H1 (cell line): ENCODE measurements at regions not wholly inside any gene's neighbourhood (a gene's known extent, or its start where the extent isn't known, plus 50 kb on each side); places are given as distances from the start of the nearest gene placed in this dataset.

ENCODE experiments used
- CTCF ChIA-PET: fragments of 300-600 bp; sonication (Branson Sonifier 250); formaldehyde crosslinking; loops from one replicate; lab custom pipeline; 2021; ENCODE audit not compliant: partially characterized antibody; lab: Charles Lee
- POLR2A ChIA-PET: fragments of 300-600 bp; sonication (Branson Sonifier 250); formaldehyde crosslinking; loops from one replicate; lab custom pipeline; 2021; ENCODE audit warnings: inconsistent platforms; ENCODE audit not compliant: partially characterized antibody; lab: Charles Lee
- DNase-seq, 2 experiments: peaks; one replicate each; pipeline versions ENCODE4 v3.0.0 to v3.0.0-alpha.2; 2010 to 2022; ENCODE audit warnings: low spot score in 2 of 2, low read depth in 1 of 2, mixed read lengths in 1 of 2
- FAIRE-seq: peaks from 2 replicates; lab custom pipeline; 2011; peaks lifted over from hg19 to GRCh38; lab: Jason Lieb, UNC
- H2AFZ ChIP-seq: 2 replicates; pipeline ENCODE4 v1.8.1; 2012; ENCODE audit warnings: low read length, inconsistent platforms
- H2AK5ac ChIP-seq: 2 replicates; pipeline ENCODE4 v1.6.1; 2013; ENCODE audit warnings: low read depth, low read length
- H2BK120ac ChIP-seq: replicated peaks from 2 replicates; pipeline ENCODE3; 2013; ENCODE audit warnings: low read depth, low read length, inconsistent platforms
- H2BK12ac ChIP-seq: 2 replicates; pipeline ENCODE4 v1.6.1; 2013; ENCODE audit warnings: low read depth, low read length
- H2BK15ac ChIP-seq: 2 replicates; pipeline ENCODE4 v1.6.1; 2013; ENCODE audit warnings: low read length
- H2BK20ac ChIP-seq: 2 replicates; pipeline ENCODE4 v1.6.1; 2013; ENCODE audit warnings: low read length
- H2BK5ac ChIP-seq: 2 replicates; pipeline ENCODE4 v1.6.1; 2013; ENCODE audit warnings: low read depth, low read length
- H3K14ac ChIP-seq: 2 replicates; pipeline ENCODE4 v1.6.1; 2013; ENCODE audit warnings: inconsistent platforms; ENCODE audit not compliant: insufficient read length
- H3K18ac ChIP-seq: 2 replicates; pipeline ENCODE4 v1.6.1; 2013; ENCODE audit warnings: low read length; ENCODE audit errors: extremely low read depth
- H3K23ac ChIP-seq: 2 replicates; pipeline ENCODE4 v1.6.1; 2013; ENCODE audit warnings: inconsistent platforms; ENCODE audit not compliant: insufficient read length
- H3K23me2 ChIP-seq: 2 replicates; pipeline ENCODE4 v1.6.1; 2013; ENCODE audit warnings: low read depth, low read length
- H3K27ac ChIP-seq: 2 replicates; pipeline ENCODE4 v1.6.1; 2011; ENCODE audit warnings: low read depth, low read length, inconsistent platforms
- H3K27me3 ChIP-seq, 4 experiments: replicated peaks in 1 of 4; 1 replicate in 1 of 4; 2 replicates in 3 of 4; pipeline versions ENCODE4 v1.6.1 to v1.8.1; 2011 to 2013; ENCODE audit warnings: low read length in 3 of 4, mild to moderate bottlenecking in 3 of 4, inconsistent platforms in 2 of 4, mixed read lengths in 2 of 4, moderate library complexity in 1 of 4; ENCODE audit not compliant: control insufficient read depth in 3 of 4, insufficient read depth in 3 of 4; ENCODE audit errors: extremely low read depth in 1 of 4
- H3K36me3 ChIP-seq, 4 experiments: 2 replicates each; pipeline versions ENCODE4 v1.6.1 to v1.8.1; 2011 to 2013; ENCODE audit warnings: mild to moderate bottlenecking in 4 of 4, low read length in 3 of 4, moderate library complexity in 2 of 4, control low read depth in 1 of 4, inconsistent platforms in 1 of 4; ENCODE audit not compliant: insufficient read depth in 4 of 4, control insufficient read depth in 2 of 4
- H3K4ac ChIP-seq: replicated peaks from 2 replicates; pipeline ENCODE3; 2013; ENCODE audit warnings: low read length, low read depth, mixed read lengths, inconsistent platforms; ENCODE audit not compliant: insufficient read length
- H3K4me1 ChIP-seq, 4 experiments: replicated peaks in 1 of 4; 1 replicate in 1 of 4; 2 replicates in 3 of 4; pipeline versions ENCODE4 v1.6.1 to v1.8.1; 2011 to 2013; ENCODE audit warnings: low read length in 3 of 4, inconsistent platforms in 2 of 4, mixed read lengths in 1 of 4; ENCODE audit not compliant: insufficient read depth in 4 of 4, control insufficient read depth in 3 of 4
- H3K4me2 ChIP-seq, 2 experiments: 2 replicates each; pipeline versions ENCODE4 v1.6.1 to v1.8.1; 2011 to 2013; ENCODE audit warnings: low read depth in 2 of 2, low read length in 2 of 2, control low read depth in 1 of 2, inconsistent platforms in 1 of 2, mild to moderate bottlenecking in 1 of 2; ENCODE audit not compliant: insufficient read depth in 1 of 2
- H3K4me3 ChIP-seq, 4 experiments: fragments of 200-600, 300-600 bp in 1 of 4; sonication (generic), shearing (Covaris generic), sonication (Bioruptor Twin) in 1 of 4; 2 replicates each; pipeline versions ENCODE4 v1.5.1 to v1.8.1; 2011 to 2016; ENCODE audit warnings: low read length in 4 of 4, low read depth in 3 of 4, control low read depth in 2 of 4, inconsistent platforms in 2 of 4, mild to moderate bottlenecking in 2 of 4, mixed read lengths in 1 of 4, moderate library complexity in 1 of 4; ENCODE audit not compliant: insufficient read depth in 2 of 4; ENCODE audit errors: extremely low read depth in 1 of 4
- H3K56ac ChIP-seq: replicated peaks from 2 replicates; pipeline ENCODE3; 2013; ENCODE audit warnings: low read depth, mild to moderate bottlenecking, mixed read lengths, low read length, inconsistent platforms; ENCODE audit not compliant: insufficient read length
- H3K79me1 ChIP-seq: 2 replicates; pipeline ENCODE4 v1.6.1; 2013; ENCODE audit warnings: low read depth, low read length, control low read depth
- H3K79me2 ChIP-seq, 2 experiments: 2 replicates each; pipeline versions ENCODE4 v1.6.1 to v1.8.1; 2012 to 2013; ENCODE audit warnings: low read length in 2 of 2, mild to moderate bottlenecking in 2 of 2, inconsistent platforms in 1 of 2; ENCODE audit not compliant: insufficient read depth in 2 of 2, control insufficient read depth in 1 of 2
- H3K9ac ChIP-seq, 4 experiments: replicated peaks in 1 of 4; 1 replicate in 1 of 4; 2 replicates in 3 of 4; pipeline versions ENCODE4 v1.6.1 to v1.8.1; 2011 to 2013; ENCODE audit warnings: low read depth in 3 of 4, low read length in 3 of 4, control low read depth in 2 of 4, mild to moderate bottlenecking in 2 of 4, moderate library complexity in 2 of 4, inconsistent platforms in 1 of 4; ENCODE audit errors: extremely low read depth in 1 of 4
- H3K9me3 ChIP-seq, 2 experiments: 2 replicates each; pipeline versions ENCODE4 v1.6.1 to v1.8.1; 2012 to 2013; ENCODE audit warnings: mild to moderate bottlenecking in 2 of 2, moderate library complexity in 2 of 2, control low read depth in 1 of 2, inconsistent platforms in 1 of 2, low read depth in 1 of 2, low read length in 1 of 2, mixed read lengths in 1 of 2; ENCODE audit not compliant: insufficient read depth in 2 of 2
- H4K20me1 ChIP-seq, 2 experiments: replicated peaks in 1 of 2; 2 replicates each; pipeline versions ENCODE3 to v1.8.1; 2011 to 2013; ENCODE audit warnings: inconsistent platforms in 2 of 2, low read length in 2 of 2, mild to moderate bottlenecking in 1 of 2; ENCODE audit not compliant: insufficient read depth in 2 of 2, control insufficient read depth in 1 of 2
- H4K5ac ChIP-seq: 2 replicates; pipeline ENCODE4 v1.6.1; 2013; ENCODE audit warnings: low read length, low read depth, mixed read lengths, inconsistent platforms; ENCODE audit not compliant: insufficient read length
- H4K8ac ChIP-seq: 2 replicates; pipeline ENCODE4 v1.8.0; 2013; ENCODE audit warnings: mild to moderate bottlenecking, moderate library complexity, low read length, inconsistent platforms; ENCODE audit not compliant: insufficient read depth; ENCODE audit errors: extremely low read depth
- H4K91ac ChIP-seq: replicated peaks from 2 replicates; pipeline ENCODE3; 2013; ENCODE audit warnings: low read length, mixed read lengths, inconsistent platforms; ENCODE audit not compliant: insufficient read length
- BRCA1 ChIP-seq: IDR thresholded peaks from 2 replicates; pipeline ENCODE4 v1.6.1; 2012; ENCODE audit warnings: low read depth, low read length, improper control_type of control experiment
- GABPA ChIP-seq: IDR thresholded peaks from 2 replicates; pipeline ENCODE4 v1.6.1; 2011; ENCODE audit warnings: mild to moderate bottlenecking, low read length, moderate library complexity, borderline replicate concordance; ENCODE audit not compliant: insufficient read depth
- GTF2F1 ChIP-seq: IDR thresholded peaks from 2 replicates; pipeline ENCODE4 v1.6.1; 2012; ENCODE audit warnings: low read depth, low read length, improper control_type of control experiment, borderline replicate concordance
- KDM4A ChIP-seq: IDR thresholded peaks from one replicate; pipeline ENCODE4 v1.7.1; 2012; ENCODE audit warnings: low read depth, mild to moderate bottlenecking, moderate library complexity, low read length, inconsistent platforms; ENCODE audit not compliant: severe bottlenecking
- KDM5A ChIP-seq: fragments of 200-600 bp; IDR thresholded peaks from 2 replicates; pipeline ENCODE4 v1.7.1; 2012; ENCODE audit warnings: mild to moderate bottlenecking, low read length, inconsistent platforms, mixed read lengths
- NANOG ChIP-seq: IDR thresholded peaks from 2 replicates; pipeline ENCODE4 v1.6.1; 2011; ENCODE audit warnings: low read length, low read depth, mild to moderate bottlenecking, inconsistent platforms; ENCODE audit not compliant: insufficient read depth, poor library complexity, severe bottlenecking
- TAF1 ChIP-seq: IDR thresholded peaks from 2 replicates; pipeline ENCODE4 v1.6.1; 2011; ENCODE audit warnings: mild to moderate bottlenecking, low read depth, low read length
- TBP ChIP-seq: IDR thresholded peaks from 2 replicates; pipeline ENCODE4 v1.6.1; 2011; ENCODE audit warnings: low read depth, low read length, improper control_type of control experiment
- TCF12 ChIP-seq: IDR thresholded peaks from 2 replicates; pipeline ENCODE4 v1.6.1; 2011; ENCODE audit warnings: low read depth, mild to moderate bottlenecking, low read length
- ZNF274 ChIP-seq: IDR thresholded peaks from 2 replicates; pipeline ENCODE4 v1.7.0; 2012; ENCODE audit warnings: low read length, borderline replicate concordance; ENCODE audit errors: extremely low read depth
- WGBS, 2 experiments: shearing (Covaris generic) in 1 of 2; methylation state at CpG; one replicate each; pipeline versions ENCODE4 v1.1.6 to v1.1.7; 2013 to 2015; ENCODE audit warnings: low lambda C conversion rate in 2 of 2, mixed read lengths in 2 of 2, inconsistent platforms in 1 of 2, low coverage in 1 of 2, missing lambda C conversion rate in 1 of 2; ENCODE audit not compliant: insufficient replicate concordance in 2 of 2, insufficient coverage in 1 of 2, insufficient read length in 1 of 2; ENCODE audit errors: extremely low coverage in 1 of 2, missing lambda C conversion rate in 1 of 2; 5-methylcytosine and 5-hydroxymethylcytosine counted together
- TF ChIP-seq, protein P1 (sequence below), 3 experiments: IDR thresholded peaks; 1 replicate in 2 of 3; 2 replicates in 1 of 3; pipeline versions ENCODE4 v1.5.1 to v1.6.1; 2011; ENCODE audit warnings: low read length in 3 of 3, mild to moderate bottlenecking in 3 of 3, inconsistent platforms in 2 of 3, low read depth in 1 of 3, moderate library complexity in 1 of 3; ENCODE audit not compliant: insufficient read depth in 1 of 3; ENCODE audit errors: control extremely low read depth in 1 of 3
- TF ChIP-seq, protein P2 (sequence below): IDR thresholded peaks from 2 replicates; pipeline ENCODE4 v1.6.1; 2011; ENCODE audit warnings: low read depth, mild to moderate bottlenecking, low read length; ENCODE audit not compliant: insufficient read depth

DNA sequence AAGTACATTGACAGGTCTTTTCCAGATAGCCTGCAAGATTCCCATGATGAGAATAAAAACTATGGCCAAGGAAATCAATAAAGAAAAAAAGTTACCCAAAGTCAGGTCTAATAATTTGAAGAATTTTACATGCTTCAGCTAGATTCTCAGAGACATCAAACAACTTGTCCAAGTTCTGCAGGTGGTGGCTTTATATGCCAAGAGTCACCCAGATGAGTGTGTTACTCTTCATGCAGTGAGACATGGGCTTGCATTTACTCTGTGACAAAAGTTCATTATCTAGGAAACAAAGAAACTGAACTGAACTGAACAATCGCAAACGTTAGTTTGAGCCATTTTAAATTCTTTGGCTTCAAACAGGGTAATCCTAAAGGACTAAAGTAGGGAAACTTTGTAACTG is 548.5 kb upstream of the SYT4 start:
- no peak overlapping the region for H3K4me2 ChIP-seq
- CTCF ChIA-PET: no interaction called here
- TF ChIP-seq GABPA (no peak), KDM5A (no peak), BRCA1 (no peak), TAF1 (no peak), NANOG (no peak), GTF2F1 (no peak), TBP (no peak), ZNF274 (no peak), KDM4A (no peak), TCF12 (no peak)
- TF ChIP-seq, protein P1, sequence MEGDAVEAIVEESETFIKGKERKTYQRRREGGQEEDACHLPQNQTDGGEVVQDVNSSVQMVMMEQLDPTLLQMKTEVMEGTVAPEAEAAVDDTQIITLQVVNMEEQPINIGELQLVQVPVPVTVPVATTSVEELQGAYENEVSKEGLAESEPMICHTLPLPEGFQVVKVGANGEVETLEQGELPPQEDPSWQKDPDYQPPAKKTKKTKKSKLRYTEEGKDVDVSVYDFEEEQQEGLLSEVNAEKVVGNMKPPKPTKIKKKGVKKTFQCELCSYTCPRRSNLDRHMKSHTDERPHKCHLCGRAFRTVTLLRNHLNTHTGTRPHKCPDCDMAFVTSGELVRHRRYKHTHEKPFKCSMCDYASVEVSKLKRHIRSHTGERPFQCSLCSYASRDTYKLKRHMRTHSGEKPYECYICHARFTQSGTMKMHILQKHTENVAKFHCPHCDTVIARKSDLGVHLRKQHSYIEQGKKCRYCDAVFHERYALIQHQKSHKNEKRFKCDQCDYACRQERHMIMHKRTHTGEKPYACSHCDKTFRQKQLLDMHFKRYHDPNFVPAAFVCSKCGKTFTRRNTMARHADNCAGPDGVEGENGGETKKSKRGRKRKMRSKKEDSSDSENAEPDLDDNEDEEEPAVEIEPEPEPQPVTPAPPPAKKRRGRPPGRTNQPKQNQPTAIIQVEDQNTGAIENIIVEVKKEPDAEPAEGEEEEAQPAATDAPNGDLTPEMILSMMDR (IDR thresholded peaks at IDR 0.05; ENCODE audit: control extremely low read depth in 1 of 3, insufficient read depth in 1 of 3, low read depth in 1 of 3, low read length in 3 of 3): no peak
- TF ChIP-seq, protein P2, sequence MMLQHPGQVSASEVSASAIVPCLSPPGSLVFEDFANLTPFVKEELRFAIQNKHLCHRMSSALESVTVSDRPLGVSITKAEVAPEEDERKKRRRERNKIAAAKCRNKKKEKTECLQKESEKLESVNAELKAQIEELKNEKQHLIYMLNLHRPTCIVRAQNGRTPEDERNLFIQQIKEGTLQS: no peak

More for the DNA sequence above, 548.5 kb upstream of the SYT4 start:
- no peak for FAIRE-seq
- H3K36me3 ChIP-seq: no peaks in the 10 kb centered on the region
- WGBS, 2 experiments: 86% methylated on average over 2 of the region's 2 CpGs; no CpG with 5 or more reads in 1 of the 2 experiments
- DNase-seq: no peak
- no peak overlapping the region for H3K27ac ChIP-seq
- H2BK20ac ChIP-seq: no peak overlapping the region
- no peak overlapping the region for H2AK5ac ChIP-seq
- H3K4me3 ChIP-seq: no peak overlapping the region
- H4K20me1 ChIP-seq: no peaks in the 10 kb centered on the region
- POLR2A ChIA-PET: no interaction called here
- no peak overlapping the region for H3K4ac ChIP-seq
- H3K9ac ChIP-seq: no peak overlapping the region
- H2BK120ac ChIP-seq: no peak overlapping the region
- no peaks in the 10 kb centered on the region for H3K23me2 ChIP-seq
- no peaks in the 10 kb centered on the region for H3K79me2 ChIP-seq
- no peak overlapping the region for H2AFZ ChIP-seq
- H4K8ac ChIP-seq: no peak overlapping the region
- no peak overlapping the region for H3K23ac ChIP-seq
- H3K14ac ChIP-seq: no peak overlapping the region
- H2BK5ac ChIP-seq: no peak overlapping the region
- H3K56ac ChIP-seq: no peak overlapping the region
- no peak overlapping the region for H4K91ac ChIP-seq
- H4K5ac ChIP-seq: no peak overlapping the region
- no peaks in the 10 kb centered on the region; a peak in 3 of 7 replicates for H3K4me1 ChIP-seq
- no peak overlapping the region for H2BK15ac ChIP-seq
- no peak overlapping the region for H3K18ac ChIP-seq
- no peaks in the 10 kb centered on the region for H3K79me1 ChIP-seq
- H3K27me3 ChIP-seq: no peaks in the 10 kb centered on the region
- no peak overlapping the region for H2BK12ac ChIP-seq
- H3K9me3 ChIP-seq: no peaks in the 10 kb centered on the region
